OCI-LY7 (cell line): ENCODE measurements at regions not wholly inside any gene's neighbourhood (a gene's known extent, or its start where the extent isn't known, plus 50 kb on each side); places are given as distances from the start of the nearest gene placed in this dataset.

Source experiments
- BruUV-seq: library from RNA; stranded (reverse); fragments of 400-500 nt; replicated peaks from 2 replicates; lab custom pipeline; 2021; lab: Mats Ljungman, UMichigan
- CTCF ChIA-PET: fragments of 300-600 bp; sonication (Branson Sonifier 250); formaldehyde crosslinking; loops from one replicate; lab custom pipeline; 2022; ENCODE audit warnings: antibody characterized with exemption; ENCODE audit not compliant: unreplicated experiment; lab: Charles Lee
- POLR2A ChIA-PET: fragments of 300-600 bp; sonication (Branson Sonifier 250); formaldehyde crosslinking; loops from one replicate; lab custom pipeline; 2022; ENCODE audit warnings: antibody characterized with exemption; lab: Charles Lee
- DNase-seq: peaks from one replicate; pipeline ENCODE4 v3.0.0-alpha.2; 2015; ENCODE audit warnings: low spot score
- H2AFZ ChIP-seq: fragments of 200-600 bp; sonication (generic), shearing (Covaris generic); 2 replicates; pipeline ENCODE4 v1.6.1; 2014; ENCODE audit warnings: mild to moderate bottlenecking, antibody characterized with exemption, low read length, moderate library complexity
- H3K27ac ChIP-seq: fragments of 200-600 bp; sonication (generic); 2 replicates; pipeline ENCODE4 v1.5.1; 2014; ENCODE audit warnings: mixed run types, low read depth, mild to moderate bottlenecking, moderate library complexity, low read length, inconsistent platforms; ENCODE audit not compliant: poor library complexity, severe bottlenecking
- H3K36me3 ChIP-seq: fragments of 200-600 bp; sonication (generic); 2 replicates; pipeline ENCODE4 v1.6.1; 2014; ENCODE audit warnings: mild to moderate bottlenecking, antibody characterized with exemption, low read length, moderate library complexity, mixed read lengths; ENCODE audit not compliant: insufficient read depth
- H3K4me1 ChIP-seq: fragments of 200-600 bp; sonication (generic); 2 replicates; pipeline ENCODE4 v1.5.1; 2014; ENCODE audit warnings: mild to moderate bottlenecking, low read length; ENCODE audit not compliant: insufficient read depth, poor library complexity, severe bottlenecking
- H3K4me2 ChIP-seq: fragments of 200-600 bp; sonication (generic); 2 replicates; pipeline ENCODE4 v1.6.1; 2014; ENCODE audit warnings: mild to moderate bottlenecking, low read length
- H3K4me3 ChIP-seq: fragments of 200-600 bp; sonication (generic); 2 replicates; pipeline ENCODE4 v1.5.1; 2014; ENCODE audit warnings: mild to moderate bottlenecking, low read depth, low read length; ENCODE audit not compliant: poor library complexity, severe bottlenecking
- H3K79me2 ChIP-seq: fragments of 200-600 bp; sonication (generic); 2 replicates; pipeline ENCODE4 v1.6.1; 2016; ENCODE audit warnings: low read depth, mild to moderate bottlenecking, low read length, moderate library complexity, mixed read lengths; ENCODE audit not compliant: insufficient read depth
- H3K9me2 ChIP-seq: fragments of 200-600 bp; sonication (generic); 2 replicates; pipeline ENCODE4 v1.6.1; 2016; ENCODE audit warnings: mild to moderate bottlenecking, low read length, mixed read lengths; ENCODE audit not compliant: insufficient read depth
- H3K9me3 ChIP-seq: fragments of 200-600 bp; sonication (generic); 2 replicates; pipeline ENCODE4 v1.6.1; 2014; ENCODE audit warnings: mild to moderate bottlenecking, mixed run types, low read length, mixed read lengths
- H4K20me1 ChIP-seq: fragments of 200-600 bp; sonication (generic); 2 replicates; pipeline ENCODE4 v1.6.1; 2014; ENCODE audit warnings: mild to moderate bottlenecking, antibody characterized with exemption, low read length, moderate library complexity, mixed read lengths; ENCODE audit not compliant: insufficient read depth
- CTCF ChIP-seq: fragments of 200-600 bp; sonication (generic); conservative IDR thresholded peaks from 2 replicates; pipeline ENCODE4 v1.5.1; 2014; ENCODE audit warnings: mild to moderate bottlenecking, antibody characterized with exemption, low read length, moderate library complexity, mixed read lengths
- EZH2phosphoT487 ChIP-seq: fragments of 200-600 bp; sonication (generic); IDR thresholded peaks from 2 replicates; pipeline ENCODE4 v1.6.1; 2018; ENCODE audit warnings: low read depth, borderline replicate concordance, mild to moderate bottlenecking, mixed run types, antibody characterized with exemption, low read length, moderate library complexity, mixed read lengths
- intact Hi-C: fragments of 100-400 bp; cut with micrococcal nuclease; formaldehyde crosslinking; loops from one replicate; pipeline ENCODE4 v1.10.0; 2022; ENCODE audit not compliant: unreplicated experiment

GRCh38 chr14:51382506-51382905 is 142.5 kb downstream of the TMX1 start:
- H3K9me3 ChIP-seq: no peaks in the 10 kb centered on the region
- H3K27ac ChIP-seq: no peak overlapping the region
- no peaks in the 10 kb centered on the region for H4K20me1 ChIP-seq
- no peaks in the 10 kb centered on the region for H3K36me3 ChIP-seq
- POLR2A ChIA-PET: interaction anchor here (1.4 kb wide), 1 partner anchor 10 kb away, joined by 3 read pairs; no protein-coding TSS in a partner anchor
- no peaks in the 10 kb centered on the region for H3K9me2 ChIP-seq
- intact Hi-C loops: no loop called here
- H3K4me3 ChIP-seq: no peak overlapping the region
- H3K4me1 ChIP-seq: no peaks in the 10 kb centered on the region
- TF ChIP-seq EZH2phosphoT487: no peak
- no peak for TF ChIP-seq CTCF
- CTCF ChIA-PET: interaction anchor here (0.6 kb wide), 1 partner anchor 750 kb away, joined by 3 read pairs; no protein-coding TSS in a partner anchor
- no peak for DNase-seq
- H3K79me2 ChIP-seq: no peaks in the 10 kb centered on the region
- no TSS peak for BruUV-seq
- no peak overlapping the region for H3K4me2 ChIP-seq
- no peak overlapping the region for H2AFZ ChIP-seq

DNA sequence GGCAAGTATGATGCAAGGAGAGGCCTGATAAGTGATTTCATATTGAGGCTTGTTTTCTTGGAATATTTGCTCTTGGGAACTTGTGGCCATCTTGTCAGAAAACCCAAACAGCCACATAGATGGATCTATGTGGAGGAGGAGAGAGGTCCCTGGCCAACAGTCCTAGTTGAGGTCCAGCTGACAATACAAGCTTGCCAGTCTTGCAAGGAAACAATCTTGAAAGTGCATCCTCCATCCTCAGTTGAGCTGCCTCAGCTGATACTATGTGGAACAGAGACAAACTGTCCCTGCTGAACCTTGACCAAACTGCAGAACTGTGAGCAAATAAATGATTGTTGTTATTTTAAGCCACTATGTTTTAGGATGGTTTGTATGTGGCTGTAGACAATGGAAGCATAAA is 146.4 kb downstream of the TMX1 start:
- Histone ChIP-seq H3K9me2 (no peaks in the 10 kb centered on the region), H3K4me3 (no peak overlapping the region), H2AFZ (no peak overlapping the region), H3K27ac (no peak overlapping the region), H3K4me2 (no peak overlapping the region), H3K79me2 (no peaks in the 10 kb centered on the region), H4K20me1 (no peaks in the 10 kb centered on the region), H3K9me3 (no peaks in the 10 kb centered on the region), H3K36me3 (no peaks in the 10 kb centered on the region), H3K4me1 (no peaks in the 10 kb centered on the region)
- POLR2A ChIA-PET: interaction anchor here (0.6 kb wide), 1 partner anchor 373 kb away, joined by 5 read pairs; no protein-coding TSS in a partner anchor
- CTCF ChIA-PET: interaction anchor here (0.6 kb wide), 1 partner anchor 285 kb away, joined by 3 read pairs; no protein-coding TSS in a partner anchor
- no peak for DNase-seq
- TF ChIP-seq CTCF: no peak
- TF ChIP-seq EZH2phosphoT487: no peak
- intact Hi-C loops: no loop called here
- BruUV-seq: no TSS peak

DNA sequence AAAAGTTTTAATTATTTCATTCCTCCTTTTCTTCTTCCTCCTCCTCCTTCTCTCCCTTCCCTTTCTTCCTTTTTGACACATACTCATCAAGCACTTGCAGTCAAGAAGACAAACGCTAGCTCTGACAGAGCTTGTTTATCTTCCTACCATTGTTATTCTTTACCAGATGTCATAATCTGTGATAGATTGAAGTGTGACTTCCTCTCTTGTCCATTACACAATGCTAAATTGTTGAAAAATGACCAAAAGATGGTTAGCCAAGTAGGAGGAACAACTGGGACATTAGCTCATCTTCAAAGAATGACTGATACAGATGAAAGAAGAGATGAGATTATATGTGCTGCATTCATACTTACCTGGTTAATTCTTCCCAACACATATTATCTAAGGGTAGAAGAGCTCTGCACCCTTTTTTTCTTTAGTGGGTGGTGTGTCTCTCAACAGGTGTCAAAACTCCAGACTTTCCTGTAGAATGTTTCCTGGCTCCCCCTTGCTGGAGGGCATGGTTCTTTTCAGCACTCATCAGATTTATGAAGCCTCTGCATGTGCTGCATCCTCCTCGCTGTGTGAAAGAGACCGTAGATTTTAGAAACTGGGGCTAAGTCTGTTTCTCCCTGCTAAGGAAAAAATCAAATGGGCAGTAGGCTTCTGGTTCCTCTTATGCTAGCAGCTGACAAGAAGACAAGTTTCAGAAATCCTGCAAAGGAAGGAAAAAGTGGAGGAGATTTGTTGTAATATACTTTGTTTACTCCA is 147.1 kb downstream of the TMX1 start:
- Histone ChIP-seq H2AFZ (no peak overlapping the region), H3K27ac (no peak overlapping the region), H3K4me3 (no peak overlapping the region), H3K9me3 (no peaks in the 10 kb centered on the region), H3K36me3 (no peaks in the 10 kb centered on the region), H3K79me2 (no peaks in the 10 kb centered on the region), H3K4me1 (no peaks in the 10 kb centered on the region), H3K4me2 (no peak overlapping the region), H3K9me2 (no peaks in the 10 kb centered on the region), H4K20me1 (no peaks in the 10 kb centered on the region)
- BruUV-seq: no TSS peak
- POLR2A ChIA-PET: no interaction called here
- CTCF ChIA-PET: interaction anchor here (0.6 kb wide), 1 partner anchor 285 kb away, joined by 3 read pairs; no protein-coding TSS in a partner anchor
- DNase-seq: no peak
- no peak for TF ChIP-seq CTCF
- TF ChIP-seq EZH2phosphoT487: no peak
- intact Hi-C loops: no loop called here
